ENCODE measurements at regions not wholly inside any gene's neighbourhood (a gene's known extent, or its start where the extent isn't known, plus 50 kb on each side); places are given as distances from the start of the nearest gene placed in this dataset.

- no peak for TF ChIP-seq USF2 (IDR thresholded peaks at IDR 0.05; ENCODE audit: low read length)
These were observed 138.6 kb upstream of the SDK2 start (continued) for GRCh38 chr17:73782641-73783381.
